A673 (cell line): ENCODE measurements at regions not wholly inside any gene's neighbourhood (a gene's known extent, or its start where the extent isn't known, plus 50 kb on each side); places are given as distances from the start of the nearest gene placed in this dataset.

Experiments used
- CTCF ChIP-seq: fragments of 300-800, 200-600 bp; sonication (generic); conservative IDR thresholded peaks from 2 replicates; pipeline ENCODE4 v1.5.1; 2017; ENCODE audit warnings: low read depth, mild to moderate bottlenecking, antibody characterized with exemption, low read length, moderate library complexity, mixed read lengths
- EZH2 ChIP-seq: fragments of 200-600 bp; sonication (generic); IDR thresholded peaks from 2 replicates; pipeline ENCODE4 v1.6.1; 2017; ENCODE audit warnings: borderline replicate concordance, low read depth, mild to moderate bottlenecking, mixed read lengths, antibody characterized with exemption, low read length; ENCODE audit not compliant: poor library complexity, severe bottlenecking

- TF ChIP-seq CTCF (no peak), EZH2 (no peak)
Measured at GRCh38 chr9:107542411-107543157, 53.0 kb upstream of the KLF4 start.
